Neural progenitor cell (in vitro differentiated cells): ENCODE measurements at regions not wholly inside any gene's neighbourhood (a gene's known extent, or its start where the extent isn't known, plus 50 kb on each side); places are given as distances from the start of the nearest gene placed in this dataset.

Experiments
- EZH2 ChIP-seq: fragments of 200-600 bp; sonication (generic); IDR thresholded peaks from 2 replicates; pipeline ENCODE4 v1.6.1; 2017; ENCODE audit warnings: antibody characterized with exemption, mild to moderate bottlenecking, moderate library complexity
- TF ChIP-seq, protein P1 (sequence below): fragments of 200-600 bp; sonication (generic); IDR thresholded peaks from 2 replicates; pipeline ENCODE4 v1.5.1; 2017; ENCODE audit warnings: antibody characterized with exemption, mild to moderate bottlenecking

DNA sequence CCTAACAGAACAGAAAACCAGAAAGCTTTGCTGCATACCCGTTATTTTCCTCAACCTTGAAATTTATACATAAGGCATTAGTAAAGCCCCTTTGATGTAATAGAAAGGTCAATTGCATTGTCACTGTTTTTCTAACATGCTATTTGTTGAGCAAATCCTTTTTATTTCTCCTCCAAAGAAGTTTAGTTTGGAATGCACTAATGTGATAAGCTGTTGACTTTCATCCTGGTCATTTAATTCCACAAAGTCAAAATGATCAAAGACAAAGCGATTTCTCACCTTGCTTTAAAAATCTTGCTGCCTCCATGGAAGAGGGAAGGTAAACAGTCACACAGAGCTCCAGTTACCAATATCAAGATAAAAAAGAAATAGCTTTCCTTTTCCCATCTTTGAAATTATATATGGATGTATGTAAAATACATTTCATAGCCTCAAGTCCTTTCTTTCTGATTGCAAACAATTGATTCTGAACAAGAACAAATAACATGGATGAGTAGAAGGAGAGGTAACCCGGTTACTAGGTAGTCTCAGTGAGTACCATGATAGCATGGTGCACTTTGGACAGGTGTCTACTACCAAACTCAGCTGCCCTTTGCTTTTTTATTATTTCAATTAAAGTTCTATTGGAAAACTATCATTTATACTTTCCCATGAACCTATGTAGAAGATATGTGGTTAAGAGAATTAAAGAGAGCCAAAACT lies 452.7 kb downstream of the STK39 start:
- TF ChIP-seq, protein P1, sequence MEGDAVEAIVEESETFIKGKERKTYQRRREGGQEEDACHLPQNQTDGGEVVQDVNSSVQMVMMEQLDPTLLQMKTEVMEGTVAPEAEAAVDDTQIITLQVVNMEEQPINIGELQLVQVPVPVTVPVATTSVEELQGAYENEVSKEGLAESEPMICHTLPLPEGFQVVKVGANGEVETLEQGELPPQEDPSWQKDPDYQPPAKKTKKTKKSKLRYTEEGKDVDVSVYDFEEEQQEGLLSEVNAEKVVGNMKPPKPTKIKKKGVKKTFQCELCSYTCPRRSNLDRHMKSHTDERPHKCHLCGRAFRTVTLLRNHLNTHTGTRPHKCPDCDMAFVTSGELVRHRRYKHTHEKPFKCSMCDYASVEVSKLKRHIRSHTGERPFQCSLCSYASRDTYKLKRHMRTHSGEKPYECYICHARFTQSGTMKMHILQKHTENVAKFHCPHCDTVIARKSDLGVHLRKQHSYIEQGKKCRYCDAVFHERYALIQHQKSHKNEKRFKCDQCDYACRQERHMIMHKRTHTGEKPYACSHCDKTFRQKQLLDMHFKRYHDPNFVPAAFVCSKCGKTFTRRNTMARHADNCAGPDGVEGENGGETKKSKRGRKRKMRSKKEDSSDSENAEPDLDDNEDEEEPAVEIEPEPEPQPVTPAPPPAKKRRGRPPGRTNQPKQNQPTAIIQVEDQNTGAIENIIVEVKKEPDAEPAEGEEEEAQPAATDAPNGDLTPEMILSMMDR: no peak
- TF ChIP-seq EZH2: no peak
